ENCODE measurements at regions not wholly inside any gene's neighbourhood (a gene's known extent, or its start where the extent isn't known, plus 50 kb on each side); places are given as distances from the start of the nearest gene placed in this dataset.

GRCh38 chr6:91812596-91813274 is 1225.9 kb upstream of the MAP3K7 start:
- TF ChIP-seq CTCF (IDR thresholded peaks at IDR 0.05; ENCODE audit: low read depth, low read length): no peak
- no peak for TF ChIP-seq POLR2A (IDR thresholded peaks at IDR 0.05; ENCODE audit: extremely low read depth, insufficient read length)
- TF ChIP-seq MAX (IDR thresholded peaks at IDR 0.05; ENCODE audit: low read depth, low read length): no peak
- no peak for TF ChIP-seq MYC (IDR thresholded peaks at IDR 0.05; ENCODE audit: low read depth, low read length)
